Adrenal gland (tissue), 9 donors: ENCODE measurements at regions not wholly inside any gene's neighbourhood (a gene's known extent, or its start where the extent isn't known, plus 50 kb on each side); places are given as distances from the start of the nearest gene placed in this dataset.

Experiments
- DNase-seq, 7 donors: peaks; one replicate each; pipeline ENCODE4 v3.0.0-alpha.2; 2019 to 2020
- H3K27ac ChIP-seq, 5 donors: fragments of 200-600 bp; sonication (generic) in 4 of 5; 1 replicate in 3 of 5; 2 replicates in 2 of 5; pipeline versions ENCODE4 v1.5.1 to v1.8.0; 2016 to 2020; ENCODE audit warnings: mild to moderate bottlenecking in 1 of 5
- H3K27me3 ChIP-seq: fragments of 200-600 bp; 2 replicates; pipeline ENCODE4 v1.8.0; 2021
- H3K36me3 ChIP-seq, 2 donors: fragments of 200-600 bp; replicated peaks in 1 of 2; 1 replicate in 1 of 2; 2 replicates in 1 of 2; pipeline versions ENCODE4 v1.5.1 to v1.8.0; 2018 to 2022
- H3K4me1 ChIP-seq, 2 donors: fragments of 200-600 bp; replicated peaks in 1 of 2; 1 replicate in 1 of 2; 2 replicates in 1 of 2; pipeline versions ENCODE4 v1.5.1 to v1.8.0; 2018 to 2021
- H3K4me3 ChIP-seq, 4 donors: fragments of 200-600 bp; sonication (generic) in 3 of 4; one replicate each; pipeline ENCODE4 v1.5.1; 2016 to 2018
- H3K9me3 ChIP-seq, 3 donors: fragments of 200-600 bp; sonication (generic) in 1 of 3; replicated peaks in 1 of 3; 1 replicate in 2 of 3; 2 replicates in 1 of 3; pipeline versions ENCODE4 v1.5.1 to v1.8.0; 2016 to 2021
- CTCF ChIP-seq, 6 experiments: fragments of 450-650 bp in 4 of 6; fragments of 200-600 bp in 2 of 6; sonication (generic) in 1 of 6; IDR thresholded peaks; 1 replicate in 5 of 6; 2 replicates in 1 of 6; pipeline versions ENCODE4 v1.5.1 to v1.8.0; 2016 to 2021; ENCODE audit warnings: antibody characterized with exemption in 6 of 6, mild to moderate bottlenecking in 2 of 6, moderate library complexity in 1 of 6
- POLR2A ChIP-seq, 2 donors: fragments of 450-650 bp; IDR thresholded peaks; one replicate each; pipeline ENCODE4 v1.6.1; 2017; ENCODE audit warnings: antibody characterized with exemption in 2 of 2, mild to moderate bottlenecking in 2 of 2, moderate library complexity in 1 of 2
- WGBS, 4 donors: extraction: QIAGEN DNeasy Blood & Tissue Kit in 2 of 4; methylation state at CpG; one replicate each; pipeline versions ENCODE4 v1.1.5 to v1.1.7; 2013 to 2017; 5-methylcytosine and 5-hydroxymethylcytosine counted together
- intact Hi-C, 2 donors: fragments of 100-400 bp; cut with DNase I; formaldehyde crosslinking; loops; one replicate each; pipeline versions ENCODE4 v1.14.1 to v1.15.0; 2022 to 2023
- donor health status: healthy with polysubstance abuse.
- donor health status: Bipolar disorder and iron deficiency.
- donor health status: DM: yes; HTN: yes; CAD: no.
- donor health status: DM: no; HTN: no; CAD: no.
- donor health status: DM: no; HTN: no; CAD: no.

DNA sequence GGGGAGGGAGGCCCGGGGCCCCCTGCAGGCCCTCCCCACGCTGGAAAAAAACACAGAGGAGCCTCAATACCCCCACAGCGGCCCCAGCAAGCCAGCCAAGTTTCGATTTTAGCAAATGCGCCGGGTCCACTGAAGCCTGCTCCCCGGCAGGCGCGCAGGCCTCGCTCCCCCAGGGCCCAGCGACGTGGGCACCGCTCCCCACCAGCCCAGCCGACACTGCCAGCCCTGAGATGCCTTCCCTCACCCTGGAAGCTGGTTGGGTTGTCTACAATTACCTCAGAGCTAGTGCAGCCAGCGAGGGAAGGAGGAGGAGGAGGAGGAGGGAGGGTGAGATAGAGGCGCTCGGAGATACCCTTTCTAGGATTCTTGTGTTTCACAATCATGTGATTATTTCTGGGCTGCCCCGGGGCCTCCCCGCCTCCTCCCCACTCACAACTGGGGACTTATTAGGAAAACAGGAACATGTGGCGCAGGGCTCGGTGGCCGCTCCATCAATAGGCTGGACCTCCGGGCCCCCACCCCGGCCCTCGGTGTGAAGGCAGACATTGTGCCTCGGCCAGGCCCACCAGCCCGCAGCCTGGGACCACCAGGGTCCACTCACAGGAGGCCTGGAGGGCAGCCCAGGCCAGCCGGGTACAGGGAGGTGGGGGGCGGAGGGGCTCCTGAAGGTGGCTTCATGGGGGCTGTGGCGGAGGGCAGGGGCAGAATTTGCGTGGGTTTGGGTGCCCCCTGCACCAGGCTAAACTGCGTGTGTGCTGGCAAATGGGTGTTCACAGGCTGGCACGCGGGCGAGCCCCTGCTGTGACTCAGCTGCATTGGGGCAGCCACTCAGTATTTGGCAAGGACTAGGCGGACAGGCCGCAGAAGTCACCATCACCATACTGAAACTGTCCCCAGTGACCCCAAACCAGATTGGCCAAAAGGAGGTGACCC, 109.9 kb downstream of the NCOR2 start:
- TF ChIP-seq CTCF (IDR thresholded peaks at IDR 0.05): no peak
- WGBS, 4 donors: 45 to 61% (median 49%) methylated on average over 11 to 37 of the region's 37 CpGs
- H3K27me3 ChIP-seq: no peaks in the 10 kb centered on the region
- H3K36me3 ChIP-seq: peaks cover 0 to 33% of the 10 kb centered on the region in 2 donors
- peak overlapping the region in 4 of 5 donors; percentile 43 to 89 (median 75) for H3K27ac ChIP-seq
- intact Hi-C loops: no loop called here
- H3K4me1 ChIP-seq: peaks cover 20 to 49% of the 10 kb centered on the region in 2 donors
- DNase-seq: peak; percentile 57 to 91 (median 69)
- H3K9me3 ChIP-seq: no peaks in the 10 kb centered on the region
- H3K4me3 ChIP-seq: peak overlapping the region in 1 of 4 donors; percentile 36

GRCh38 chr12:124456652-124457152, 110.7 kb downstream of the NCOR2 start:
- peak in 2 of 7 donors; percentile 33 to 49 for DNase-seq
- peaks cover 20 to 56% of the 10 kb centered on the region in 2 donors for H3K4me1 ChIP-seq
- WGBS, 4 donors: 66 to 92% (median 69%) methylated on average over 13 to 31 of the region's 31 CpGs

DNA sequence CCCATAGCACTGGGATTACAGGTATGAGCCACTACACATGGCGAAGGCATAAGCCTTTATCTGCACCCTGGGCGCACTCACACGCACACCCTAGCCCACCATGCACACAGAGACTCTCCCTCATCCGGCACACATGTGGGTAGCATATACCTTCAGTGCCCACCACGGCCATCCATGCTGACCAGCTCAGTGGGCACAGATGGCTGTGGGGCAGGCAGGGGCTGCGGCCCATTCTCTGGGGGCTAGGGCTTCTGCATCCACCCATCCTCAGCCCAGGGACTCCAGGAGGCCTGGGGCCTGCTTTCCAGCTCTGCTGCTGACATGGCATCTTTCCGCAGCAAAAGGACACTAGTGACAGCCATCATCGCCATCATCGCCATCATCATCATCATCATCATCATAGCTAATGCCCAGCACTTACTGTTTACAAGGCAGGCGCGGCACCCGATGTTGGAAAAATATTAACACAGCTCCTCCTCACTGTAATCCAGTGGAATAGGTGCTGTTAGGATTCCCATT, 111.2 kb downstream of the NCOR2 start:
- 92 to 98% (median 96%) methylated on average over 9 to 12 of the region's 12 CpGs for WGBS, 4 donors
- Histone ChIP-seq H3K27me3 (no peaks in the 10 kb centered on the region), H3K27ac (peak overlapping the region in 1 of 5 donors; percentile 89), H3K9me3 (no peaks in the 10 kb centered on the region), H3K4me3 (no peak overlapping the region), H3K36me3 (peaks cover 0 to 24% of the 10 kb centered on the region in 2 donors), H3K4me1 (peaks cover 20 to 58% of the 10 kb centered on the region in 2 donors)
- DNase-seq: no peak
- TF ChIP-seq CTCF (IDR thresholded peaks at IDR 0.05) (no peak), POLR2A (IDR thresholded peaks at IDR 0.05) (no peak)
- intact Hi-C loops: no loop called here

More at GRCh38 chr12:124456652-124457152, 110.7 kb downstream of the NCOR2 start:
- no peaks in the 10 kb centered on the region for H3K27me3 ChIP-seq
- intact Hi-C loops: no loop called here
- peaks cover 0 to 28% of the 10 kb centered on the region in 2 donors for H3K36me3 ChIP-seq
- TF ChIP-seq POLR2A (IDR thresholded peaks at IDR 0.05) (no peak), CTCF (IDR thresholded peaks at IDR 0.05) (no peak)
- H3K4me3 ChIP-seq: peak overlapping the region in 1 of 4 donors; percentile 36
- H3K27ac ChIP-seq: peak overlapping the region in 3 of 5 donors; percentile 70 to 89 (median 80)
- no peaks in the 10 kb centered on the region for H3K9me3 ChIP-seq

DNA sequence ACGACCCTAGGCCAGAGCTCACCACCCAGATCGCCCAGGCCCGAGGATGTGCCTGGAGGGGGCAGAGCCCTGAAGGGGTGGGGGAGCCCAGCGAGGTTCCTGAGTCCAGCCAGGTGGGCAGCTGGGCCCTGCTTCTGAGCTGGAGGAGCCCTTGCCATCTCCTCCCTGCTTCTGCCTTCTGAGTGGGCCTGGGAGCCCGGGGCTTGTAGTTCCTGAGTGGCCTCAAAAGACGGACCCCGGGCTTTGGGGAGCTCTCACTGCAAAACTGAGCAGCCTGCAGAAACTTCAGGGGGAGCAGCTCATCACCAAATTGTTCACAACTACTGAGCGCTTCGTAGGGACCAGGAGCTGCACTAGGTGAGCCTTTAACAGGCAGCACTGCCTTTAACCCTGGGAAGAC, 112.1 kb downstream of the NCOR2 start:
- H3K27me3 ChIP-seq: no peaks in the 10 kb centered on the region
- peaks cover 20 to 58% of the 10 kb centered on the region in 2 donors for H3K4me1 ChIP-seq
- WGBS, 4 donors: 47 to 90% (median 80%) methylated on average over 4 to 9 of the region's 9 CpGs
- H3K4me3 ChIP-seq: no peak overlapping the region
- H3K9me3 ChIP-seq: no peaks in the 10 kb centered on the region
- no peak for DNase-seq
- peak overlapping the region in 1 of 5 donors; percentile 91 for H3K27ac ChIP-seq
- no peak for TF ChIP-seq POLR2A (IDR thresholded peaks at IDR 0.05)
- no peak for TF ChIP-seq CTCF (IDR thresholded peaks at IDR 0.05)
- intact Hi-C loops: no loop called here
- H3K36me3 ChIP-seq: peaks cover 0 to 22% of the 10 kb centered on the region in 2 donors
